OCI-LY1 (cell line): ENCODE measurements at regions not wholly inside any gene's neighbourhood (a gene's known extent, or its start where the extent isn't known, plus 50 kb on each side); places are given as distances from the start of the nearest gene placed in this dataset.

Experiments
- H2AFZ ChIP-seq: fragments of 200-600 bp; sonication (generic), shearing (Covaris generic); 2 replicates; pipeline ENCODE4 v1.6.0; 2014; ENCODE audit warnings: antibody characterized with exemption, mild to moderate bottlenecking, low read length
- H3F3A ChIP-seq: fragments of 200-600 bp; sonication (generic), shearing (Covaris generic); 2 replicates; pipeline ENCODE4 v1.6.0; 2014; ENCODE audit warnings: mild to moderate bottlenecking, antibody characterized with exemption, low read length, moderate library complexity; ENCODE audit not compliant: insufficient read depth
- H3K27ac ChIP-seq: fragments of 200-600 bp; sonication (generic); 2 replicates; pipeline ENCODE4 v1.5.1; 2014; ENCODE audit warnings: low read length, mixed run types, mild to moderate bottlenecking, low read depth; ENCODE audit not compliant: poor library complexity, severe bottlenecking
- H3K27me3 ChIP-seq: fragments of 200-600 bp; sonication (generic); 2 replicates; pipeline ENCODE4 v1.6.0; 2014; ENCODE audit warnings: antibody characterized with exemption, mild to moderate bottlenecking, low read length, moderate library complexity; ENCODE audit not compliant: insufficient read depth
- H3K36me3 ChIP-seq: fragments of 200-600 bp; sonication (generic); 2 replicates; pipeline ENCODE4 v1.6.1; 2014; ENCODE audit warnings: mild to moderate bottlenecking, antibody characterized with exemption, low read length, moderate library complexity, mixed read lengths; ENCODE audit not compliant: insufficient read depth
- H3K4me1 ChIP-seq: fragments of 200-600 bp; sonication (generic); 2 replicates; pipeline ENCODE4 v1.5.1; 2014; ENCODE audit warnings: mild to moderate bottlenecking, low read length, moderate library complexity; ENCODE audit not compliant: insufficient read depth, severe bottlenecking
- H3K4me2 ChIP-seq: fragments of 200-600 bp; sonication (generic), shearing (Covaris generic); 2 replicates; pipeline ENCODE4 v1.6.1; 2014; ENCODE audit warnings: low read length
- H3K4me3 ChIP-seq: fragments of 200-600 bp; sonication (generic); 2 replicates; pipeline ENCODE4 v1.5.1; 2014; ENCODE audit warnings: low read length, low read depth, mild to moderate bottlenecking, mixed read lengths; ENCODE audit not compliant: poor library complexity, severe bottlenecking
- H3K79me2 ChIP-seq: fragments of 200-600 bp; shearing (Covaris generic); 2 replicates; pipeline ENCODE4 v1.6.1; 2016; ENCODE audit warnings: mixed run types, low read length, mixed read lengths; ENCODE audit not compliant: insufficient read depth
- H3K9ac ChIP-seq: fragments of 200-600 bp; sonication (generic), shearing (Covaris generic); 2 replicates; pipeline ENCODE4 v1.6.1; 2014; ENCODE audit warnings: mild to moderate bottlenecking, low read length, mixed read lengths
- H3K9me2 ChIP-seq: fragments of 200-600 bp; sonication (generic), shearing (Covaris generic); 2 replicates; pipeline ENCODE4 v1.6.1; 2014; ENCODE audit warnings: low read depth, mild to moderate bottlenecking, low read length, mixed read lengths
- H3K9me3 ChIP-seq: fragments of 200-600 bp; shearing (Covaris generic); 2 replicates; pipeline ENCODE4 v1.6.1; 2014; ENCODE audit warnings: low read length, mixed read lengths
- H4K20me1 ChIP-seq: fragments of 200-600 bp; sonication (generic), shearing (Covaris generic); 2 replicates; pipeline ENCODE4 v1.6.0; 2016; ENCODE audit warnings: mild to moderate bottlenecking, low read length; ENCODE audit not compliant: insufficient read depth
- CTCF ChIP-seq: fragments of 200-600 bp; sonication (generic), shearing (Covaris generic); IDR thresholded peaks from 2 replicates; pipeline ENCODE4 v1.5.1; 2017; ENCODE audit warnings: mild to moderate bottlenecking, antibody characterized with exemption, low read length, moderate library complexity, mixed read lengths
- EZH2 ChIP-seq: fragments of 200-600 bp; sonication (generic), shearing (Covaris generic); IDR thresholded peaks from 2 replicates; pipeline ENCODE4 v1.8.0; 2017; ENCODE audit warnings: borderline replicate concordance, mixed run types, mild to moderate bottlenecking, antibody characterized with exemption, low read length, moderate library complexity, mixed read lengths

GRCh38 chr3:118001380-118001779 lies 1033.3 kb downstream of the IGSF11 start:
- Histone ChIP-seq H2AFZ (no peak overlapping the region), H3F3A (no peaks in the 10 kb centered on the region), H3K27ac (no peak overlapping the region), H3K36me3 (no peaks in the 10 kb centered on the region), H3K9ac (no peak overlapping the region), H3K4me3 (no peak overlapping the region), H3K9me2 (no peaks in the 10 kb centered on the region), H3K4me1 (no peaks in the 10 kb centered on the region), H3K27me3 (no peaks in the 10 kb centered on the region), H3K4me2 (no peak overlapping the region), H4K20me1 (no peaks in the 10 kb centered on the region), H3K9me3 (no peaks in the 10 kb centered on the region), H3K79me2 (no peaks in the 10 kb centered on the region)
- TF ChIP-seq CTCF (no peak), EZH2 (no peak)

- H3K27me3 ChIP-seq = no peaks in the 10 kb centered on the region
- no peaks in the 10 kb centered on the region for H3K79me2 ChIP-seq
- H3F3A ChIP-seq = no peaks in the 10 kb centered on the region
- no peak overlapping the region for H2AFZ ChIP-seq
- H3K4me1 ChIP-seq = no peaks in the 10 kb centered on the region
- no peaks in the 10 kb centered on the region for H4K20me1 ChIP-seq
- H3K27ac ChIP-seq = no peak overlapping the region
- no peak overlapping the region for H3K4me3 ChIP-seq
- H3K9me2 ChIP-seq = no peaks in the 10 kb centered on the region
- no peaks in the 10 kb centered on the region for H3K9me3 ChIP-seq
- TF ChIP-seq EZH2 (no peak), CTCF (no peak)
- H3K36me3 ChIP-seq = no peaks in the 10 kb centered on the region
- H3K9ac ChIP-seq = no peak overlapping the region
- no peak overlapping the region for H3K4me2 ChIP-seq
These were observed 1022.7 kb downstream of the IGSF11 start for GRCh38 chr3:118011910-118012309.

GRCh38 chr3:118029049-118029448 lies 1005.6 kb downstream of the IGSF11 start:
- Histone ChIP-seq H3K27ac (no peak overlapping the region), H2AFZ (no peak overlapping the region), H4K20me1 (no peaks in the 10 kb centered on the region), H3K4me1 (no peaks in the 10 kb centered on the region), H3K79me2 (no peaks in the 10 kb centered on the region), H3K27me3 (no peaks in the 10 kb centered on the region), H3K9me3 (no peaks in the 10 kb centered on the region), H3F3A (no peaks in the 10 kb centered on the region), H3K4me3 (no peak overlapping the region), H3K9ac (no peak overlapping the region), H3K9me2 (no peaks in the 10 kb centered on the region), H3K4me2 (no peak overlapping the region), H3K36me3 (no peaks in the 10 kb centered on the region)
- TF ChIP-seq CTCF (no peak), EZH2 (no peak)
